GM19238 (cell line): ENCODE measurements at regions not wholly inside any gene's neighbourhood (a gene's known extent, or its start where the extent isn't known, plus 50 kb on each side); places are given as distances from the start of the nearest gene placed in this dataset.
"Not testable (repeated sequence)": the region's sequence is repeated elsewhere in the genome, so short reads cannot be mapped to it uniquely, and the experiment has no call there.

ENCODE experiments used
- DNase-seq: peaks from one replicate; pipeline ENCODE4 v3.0.0; 2011; ENCODE audit warnings: low spot score; ENCODE audit not compliant: insufficient read length

GRCh38 chr13:71382285-71382684 is 484.7 kb downstream of the DACH1 start:
- DNase-seq: no peak

- no peak for DNase-seq
Measured at GRCh38 chr13:71380191-71380590, 486.8 kb downstream of the DACH1 start.

GRCh38 chr13:71378961-71379905 is 487.8 kb downstream of the DACH1 start:
- DNase-seq: no peak

- DNase-seq: no peak
Measured at GRCh38 chr13:71374471-71375049, 492.4 kb downstream of the DACH1 start.

GRCh38 chr13:71368336-71368735 is 498.7 kb downstream of the DACH1 start:
- no peak for DNase-seq

- DNase-seq: no peak
Measured at GRCh38 chr13:71360041-71360440, 507.0 kb downstream of the DACH1 start.

- DNase-seq: no peak
Measured at GRCh38 chr13:71359641-71360040, 507.4 kb downstream of the DACH1 start.

- no peak for DNase-seq
Measured at GRCh38 chr13:71358218-71358617, 508.8 kb downstream of the DACH1 start.

GRCh38 chr13:71355010-71355409 is 512.0 kb downstream of the DACH1 start:
- no peak for DNase-seq

- no peak for DNase-seq
Measured at GRCh38 chr13:71350886-71351285, 516.1 kb downstream of the DACH1 start.

GRCh38 chr13:71345856-71346255 is 521.1 kb downstream of the DACH1 start:
- DNase-seq: not testable (repeated sequence)

- no peak for DNase-seq
Measured at GRCh38 chr13:71339736-71340135, 527.3 kb downstream of the DACH1 start.

- DNase-seq: no peak
Measured at GRCh38 chr13:71339005-71339404, 528.0 kb downstream of the DACH1 start.

GRCh38 chr13:71338070-71338469 is 528.9 kb downstream of the DACH1 start:
- DNase-seq: no peak

- no peak for DNase-seq
Measured at GRCh38 chr13:71327266-71327665, 539.7 kb downstream of the DACH1 start.

- DNase-seq: no peak
Measured at GRCh38 chr13:71325556-71325955, 541.4 kb downstream of the DACH1 start.

GRCh38 chr13:71323266-71323665 is 543.7 kb downstream of the DACH1 start:
- no peak for DNase-seq

GRCh38 chr13:71320452-71320851 is 546.6 kb downstream of the DACH1 start:
- DNase-seq: no peak

- DNase-seq: no peak
Measured at GRCh38 chr13:71316792-71317363, 550.1 kb downstream of the DACH1 start.

GRCh38 chr13:71312923-71313322 is 554.1 kb downstream of the DACH1 start:
- DNase-seq: no peak

GRCh38 chr13:71309905-71310304 is 557.1 kb downstream of the DACH1 start:
- no peak for DNase-seq

- DNase-seq: no peak
Measured at GRCh38 chr13:71306821-71307220, 560.2 kb downstream of the DACH1 start.
